Fibroblast of upper back skin (primary cell): ENCODE measurements at regions not wholly inside any gene's neighbourhood (a gene's known extent, or its start where the extent isn't known, plus 50 kb on each side); places are given as distances from the start of the nearest gene placed in this dataset.
"Not testable (repeated sequence)": the region's sequence is repeated elsewhere in the genome, so short reads cannot be mapped to it uniquely, and the experiment has no call there.

Source experiments
- DNase-seq: peaks from one replicate; pipeline ENCODE4 v3.0.0-alpha.2; 2013

DNA sequence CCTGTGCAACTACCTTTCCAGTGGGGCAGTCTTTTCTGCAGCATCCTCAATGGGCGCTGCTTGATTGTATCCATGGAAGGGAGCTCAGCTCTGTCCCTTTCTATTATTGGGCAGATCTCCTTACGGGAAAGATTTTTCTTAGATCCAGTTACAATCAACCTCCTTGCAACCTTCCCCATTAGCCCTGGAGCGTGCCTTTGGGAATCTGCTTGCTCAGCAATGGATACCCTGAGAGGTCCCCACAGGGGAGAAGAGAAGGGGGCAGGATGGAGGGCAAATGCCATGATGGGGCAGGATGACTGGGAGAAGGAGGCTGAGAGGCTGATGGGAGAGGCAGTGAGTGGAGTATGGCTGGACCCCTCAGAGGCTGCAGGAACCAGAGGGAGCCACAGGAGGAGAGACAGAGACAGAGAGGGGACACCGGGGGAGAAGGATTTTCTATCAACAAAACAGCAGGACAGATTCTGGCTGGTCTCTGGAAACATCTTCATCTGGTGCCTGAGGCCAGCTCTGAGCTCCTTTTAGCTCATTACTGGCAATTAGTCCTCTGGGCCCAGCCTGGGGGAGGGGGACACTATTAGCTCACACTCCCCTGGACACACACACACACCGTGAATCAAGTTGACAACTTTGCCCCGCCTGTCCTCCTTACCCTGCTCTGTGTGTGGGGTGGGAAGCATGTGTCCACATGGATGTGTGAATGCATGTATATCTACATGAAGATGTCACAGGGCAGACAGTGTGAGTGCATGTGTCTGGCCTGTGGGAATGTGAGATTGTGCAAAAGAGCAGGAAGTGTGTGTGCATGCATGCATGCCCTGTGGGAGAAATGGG lies 80.8 kb upstream of the PAX2 start:
- DNase-seq = no peak

DNA sequence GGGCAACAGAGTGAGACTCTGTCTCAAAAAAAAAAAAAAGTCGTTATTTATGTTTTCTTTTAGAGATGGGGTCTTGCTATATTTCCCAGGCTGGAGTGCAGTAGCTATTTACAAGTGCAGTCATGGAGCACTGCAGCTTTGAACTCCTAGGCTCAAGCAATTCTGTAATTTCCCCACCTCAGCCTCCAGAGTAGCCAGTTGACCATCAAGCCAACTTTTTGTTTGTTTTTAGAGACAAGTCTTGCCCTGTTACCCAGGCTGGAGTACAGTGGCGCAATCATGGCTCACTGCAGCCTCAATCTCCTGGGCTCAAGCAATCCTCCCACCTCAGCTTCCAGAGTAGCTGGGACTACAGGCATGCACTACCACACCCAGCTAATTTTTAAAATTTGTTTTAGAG lies 78.7 kb upstream of the PAX2 start:
- DNase-seq = not testable (repeated sequence)

DNA sequence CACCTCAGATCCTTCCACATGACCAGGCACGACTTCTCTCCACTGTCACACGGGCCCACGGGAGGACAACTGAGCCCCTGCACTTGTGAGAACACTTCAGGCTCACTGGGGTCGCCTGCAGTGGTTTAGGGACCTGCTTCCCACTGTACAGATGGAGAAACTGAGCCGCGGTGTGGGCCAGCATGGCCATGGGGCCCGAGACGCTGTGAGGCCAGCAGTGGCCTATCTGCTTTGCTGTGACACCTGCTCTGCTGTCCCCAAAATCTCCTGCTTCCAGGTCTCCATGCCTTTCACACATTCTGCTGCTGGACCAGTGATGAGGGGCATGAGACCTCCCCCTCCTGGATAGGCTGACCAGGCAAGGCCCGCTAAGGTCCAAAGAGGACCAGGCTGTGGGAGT lies 75.8 kb upstream of the PAX2 start:
- DNase-seq = no peak

DNA sequence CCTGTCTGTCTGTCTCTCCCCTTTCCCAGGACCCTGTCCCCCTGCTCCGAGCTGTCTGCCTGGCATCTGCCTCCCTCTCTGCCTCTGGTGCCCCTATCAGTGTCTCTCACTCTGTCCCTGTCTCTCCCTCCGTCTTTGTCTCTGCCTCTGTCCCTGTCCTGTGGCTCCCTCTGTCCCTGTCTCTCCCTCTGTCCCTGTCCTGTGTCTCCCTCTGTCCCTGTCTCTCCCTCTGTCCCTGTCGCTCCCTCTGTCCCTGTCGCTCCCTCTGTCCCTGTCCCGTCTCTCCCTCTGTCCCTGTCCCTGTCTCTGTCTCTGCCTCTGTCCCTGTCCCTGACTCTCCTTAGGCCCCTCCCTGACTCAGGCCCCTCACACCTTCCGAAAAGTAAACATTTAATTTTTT lies 75.0 kb upstream of the PAX2 start:
- DNase-seq = no peak

DNA sequence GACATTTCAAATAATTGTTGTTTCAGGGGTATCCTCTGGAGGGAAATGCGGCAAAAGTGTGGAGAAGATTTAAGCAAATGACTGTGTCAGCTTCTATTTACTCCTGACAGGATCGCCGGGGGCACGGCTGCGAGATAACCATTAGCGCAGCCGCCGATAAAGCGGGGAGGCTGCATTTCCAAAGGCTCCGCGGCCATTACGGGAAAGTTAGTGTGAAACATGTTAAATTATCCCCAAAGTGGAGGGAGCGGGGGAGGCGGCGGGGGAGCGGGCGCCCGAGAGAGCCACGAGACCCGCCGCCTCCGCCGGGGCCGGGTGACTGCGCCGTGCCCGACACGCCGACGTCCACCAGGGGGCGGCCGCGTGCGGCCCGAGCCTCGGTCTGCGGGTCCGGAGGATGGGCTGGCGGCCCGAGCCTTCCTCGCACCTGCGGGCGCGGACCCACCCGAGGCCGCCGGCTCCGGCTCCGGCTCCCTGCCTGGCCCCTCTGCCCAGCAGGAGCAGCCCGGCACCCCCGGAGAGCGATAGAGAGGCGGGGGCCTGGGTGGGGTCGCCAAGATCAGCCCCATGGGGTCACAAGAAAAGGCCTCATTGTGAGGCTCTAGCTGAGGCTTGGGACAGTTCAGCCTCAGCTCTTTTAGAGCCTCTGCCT lies 74.4 kb upstream of the PAX2 start:
- no peak for DNase-seq

DNA sequence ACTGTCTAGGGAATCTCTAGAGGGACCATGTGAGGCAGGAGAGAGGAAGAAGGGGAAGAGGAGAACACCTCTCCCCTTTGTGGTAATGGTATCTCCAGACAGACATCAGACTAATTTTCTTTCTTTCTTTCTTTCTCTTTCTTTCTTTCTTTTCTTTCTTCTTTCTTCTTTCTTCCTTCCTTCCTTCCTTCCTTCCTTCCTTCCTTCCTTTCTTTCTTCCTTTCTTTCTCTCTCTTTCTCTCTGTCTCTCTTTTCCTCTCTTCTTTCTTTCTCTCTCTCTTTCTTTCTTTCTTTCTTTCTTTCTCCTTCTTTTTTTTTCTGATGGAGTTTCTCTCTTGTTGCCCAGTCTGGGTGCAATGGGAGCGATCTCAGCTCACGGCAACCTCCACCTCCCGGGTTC lies 73.2 kb upstream of the PAX2 start:
- DNase-seq = no peak

DNA sequence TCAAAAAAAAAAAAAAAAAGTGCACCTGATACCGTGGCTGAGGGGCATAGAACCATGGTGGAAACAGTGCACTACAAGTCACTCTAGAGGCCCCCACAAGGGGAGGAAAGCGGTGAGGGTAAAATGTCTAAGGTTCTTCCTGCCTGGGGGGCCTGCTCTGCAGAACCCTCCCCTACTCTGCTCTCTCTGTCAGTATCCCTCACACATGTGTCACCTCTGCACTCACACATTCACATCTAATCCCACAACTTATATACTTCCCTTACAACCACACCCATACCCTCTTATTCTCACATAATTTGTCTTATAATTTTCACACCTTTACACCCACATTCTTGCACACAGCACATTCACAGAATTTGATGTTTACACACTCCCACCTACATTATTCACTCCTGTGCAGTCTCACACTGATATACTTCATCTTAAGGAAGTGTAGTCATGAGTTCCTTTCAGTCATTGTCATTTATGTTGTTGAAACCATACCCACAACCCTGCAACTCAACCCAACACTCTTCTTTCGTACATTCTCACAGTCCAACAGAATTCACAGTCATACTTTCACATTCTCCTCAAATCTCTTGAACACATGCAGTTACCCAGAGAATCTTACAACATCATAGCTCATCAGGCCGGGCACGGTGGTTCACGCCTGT lies 68.0 kb upstream of the PAX2 start:
- DNase-seq = no peak

DNA sequence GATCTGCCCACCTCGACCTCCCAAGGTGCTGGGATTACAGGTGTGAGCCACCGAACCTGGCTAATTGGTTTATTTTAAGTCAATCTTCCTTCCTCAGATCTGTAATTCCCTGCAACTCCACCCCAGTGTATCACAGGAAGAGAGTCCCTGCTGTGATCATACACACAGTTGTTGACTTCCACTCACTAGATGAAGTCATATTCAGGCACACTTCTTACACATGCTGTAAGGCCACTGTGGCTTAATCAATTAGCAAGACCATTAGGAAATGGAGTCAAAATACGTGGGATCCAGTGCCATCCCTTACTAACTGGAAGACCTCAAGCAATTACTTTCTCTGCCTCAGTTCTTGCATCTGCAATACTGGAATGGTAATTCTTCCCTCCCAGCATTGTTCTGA lies 66.1 kb upstream of the PAX2 start:
- no peak for DNase-seq

DNA sequence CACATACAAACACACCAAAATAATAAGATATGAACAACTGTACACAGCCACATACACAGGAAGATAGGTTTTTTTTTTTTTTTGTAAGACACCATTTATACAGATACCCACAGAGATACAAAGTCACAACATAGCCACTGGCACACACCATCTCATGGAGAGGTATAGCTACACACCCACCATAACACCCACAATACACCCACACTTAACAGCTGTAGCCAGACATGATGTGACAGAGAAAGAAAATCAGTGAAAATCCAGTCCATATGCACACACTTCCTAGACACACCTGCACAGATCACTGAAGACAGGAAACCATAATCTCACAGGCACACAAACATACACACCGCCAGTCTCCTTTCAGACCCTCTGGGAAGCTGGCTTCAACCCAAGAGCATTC lies 62.4 kb upstream of the PAX2 start:
- DNase-seq = no peak

DNA sequence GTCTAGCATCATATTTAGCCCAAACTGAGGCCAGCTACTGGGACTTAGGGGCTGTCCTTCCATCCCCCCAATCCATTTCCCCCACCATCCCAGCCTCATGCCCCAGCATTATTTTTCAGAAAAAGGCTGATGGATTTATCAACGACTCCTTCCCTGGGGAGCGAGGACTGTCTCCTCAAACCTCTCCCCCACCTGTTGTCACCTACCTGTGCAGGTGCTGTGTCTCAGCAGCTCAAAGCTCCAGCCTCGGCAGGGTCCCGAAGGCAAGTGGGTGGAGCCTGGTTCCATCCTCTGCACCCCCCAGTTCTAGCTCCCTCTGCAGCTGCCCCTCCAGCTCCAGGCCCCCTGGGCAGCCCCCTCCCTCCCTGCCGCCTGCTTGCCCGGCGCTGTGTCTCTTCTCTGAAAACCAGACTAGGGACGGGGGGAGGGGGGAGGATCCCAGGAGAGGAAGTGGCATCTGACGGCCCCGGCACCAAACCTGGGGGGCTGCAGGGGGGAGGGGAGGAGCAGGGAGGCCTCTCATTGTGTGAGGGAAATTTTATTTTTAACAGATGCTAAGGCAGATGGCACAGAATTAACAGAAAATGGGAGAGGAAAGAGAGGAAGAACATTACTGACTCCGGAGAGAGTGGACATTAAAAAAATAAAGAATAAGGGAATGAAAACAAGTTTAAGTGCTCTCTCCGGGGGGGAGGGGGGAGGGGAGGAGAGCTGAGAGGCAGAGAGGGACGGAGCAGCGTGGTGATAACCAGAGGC lies 61.7 kb upstream of the PAX2 start:
- DNase-seq = no peak

DNA sequence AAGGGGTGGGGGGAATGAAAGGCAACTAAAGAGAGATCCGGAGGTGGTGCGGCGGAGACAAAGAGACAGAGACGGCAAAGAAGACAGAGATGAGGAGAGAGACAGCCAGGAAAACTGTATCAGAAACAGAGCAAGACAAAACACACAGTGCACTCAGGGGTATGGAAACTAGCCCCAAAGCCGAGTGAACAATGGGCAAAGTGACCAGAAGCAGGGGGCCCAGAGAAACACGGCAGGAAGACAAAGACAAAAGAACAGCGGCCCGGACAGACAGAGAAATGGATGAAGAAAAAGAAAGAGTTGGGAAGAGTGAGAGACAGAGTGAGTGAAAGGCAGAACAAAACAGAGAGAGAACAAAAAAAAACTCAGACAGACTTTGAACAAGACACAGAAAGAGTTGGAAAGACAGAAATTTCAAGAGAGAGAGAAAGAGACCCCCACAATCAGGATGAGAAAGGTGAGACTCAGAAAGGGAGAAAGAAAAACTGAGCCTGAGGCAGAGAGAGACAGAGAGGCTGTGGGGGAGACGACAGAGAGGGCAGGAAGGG lies 60.6 kb upstream of the PAX2 start:
- DNase-seq = no peak

DNA sequence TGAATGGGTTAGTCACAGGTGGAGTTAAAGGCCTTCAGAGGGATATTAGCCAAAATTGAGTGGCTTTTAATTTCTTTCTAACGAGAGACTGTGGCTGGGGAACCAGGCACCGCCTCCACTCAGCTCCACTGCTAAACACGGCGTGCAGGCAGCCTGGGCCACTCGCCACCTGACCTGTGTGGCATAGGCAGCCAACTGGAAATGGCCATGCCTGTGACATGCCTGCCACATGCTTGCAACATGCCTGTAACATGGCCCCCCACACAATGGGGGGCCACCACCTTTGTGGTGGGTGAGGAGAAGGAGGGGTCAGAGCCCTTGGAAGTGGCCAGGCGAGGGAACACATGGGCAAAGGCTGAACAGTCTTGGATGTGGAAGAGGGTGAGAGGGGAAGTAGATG lies 60.1 kb upstream of the PAX2 start:
- no peak for DNase-seq

DNA sequence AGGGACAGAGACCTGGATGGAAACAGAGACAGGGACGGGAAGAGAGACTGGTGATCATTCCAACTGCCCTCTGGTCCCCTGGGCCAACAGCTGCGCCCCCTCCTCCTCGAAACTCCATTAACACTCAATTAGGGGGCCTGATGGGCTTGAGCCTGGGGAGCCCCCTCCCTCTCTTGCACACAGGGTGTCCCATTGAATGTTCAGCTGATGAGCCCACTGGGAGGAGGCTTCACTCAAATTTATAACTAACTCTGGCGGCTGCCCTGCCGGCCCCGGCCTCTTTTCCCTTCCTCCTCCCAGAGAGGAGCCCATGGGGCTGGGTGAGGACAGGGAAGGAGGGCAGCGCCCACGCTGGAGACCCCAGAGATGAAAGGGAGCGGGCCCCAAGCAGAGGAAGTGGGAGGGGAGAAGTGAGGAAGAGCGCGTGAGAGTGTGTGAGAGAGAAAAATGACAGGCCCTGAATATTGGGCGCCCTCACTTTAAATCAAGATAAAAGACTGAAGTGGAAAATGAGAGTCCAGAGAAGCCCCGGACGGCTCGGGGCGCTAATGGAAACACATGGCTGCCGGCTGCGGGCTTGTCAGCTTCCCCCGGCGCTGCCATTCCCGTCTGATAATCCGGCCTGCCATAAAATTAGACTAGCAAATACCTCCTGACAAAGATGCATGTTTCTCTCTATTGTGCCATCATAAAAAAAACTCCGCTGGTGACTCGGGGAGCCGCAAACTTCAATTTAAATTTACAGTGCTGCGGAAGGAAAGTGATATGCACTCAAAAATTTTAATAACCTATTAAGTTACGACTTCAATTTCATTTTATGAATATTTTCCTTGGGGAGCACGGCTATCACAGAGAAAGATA lies 58.0 kb upstream of the PAX2 start:
- DNase-seq = no peak

DNA sequence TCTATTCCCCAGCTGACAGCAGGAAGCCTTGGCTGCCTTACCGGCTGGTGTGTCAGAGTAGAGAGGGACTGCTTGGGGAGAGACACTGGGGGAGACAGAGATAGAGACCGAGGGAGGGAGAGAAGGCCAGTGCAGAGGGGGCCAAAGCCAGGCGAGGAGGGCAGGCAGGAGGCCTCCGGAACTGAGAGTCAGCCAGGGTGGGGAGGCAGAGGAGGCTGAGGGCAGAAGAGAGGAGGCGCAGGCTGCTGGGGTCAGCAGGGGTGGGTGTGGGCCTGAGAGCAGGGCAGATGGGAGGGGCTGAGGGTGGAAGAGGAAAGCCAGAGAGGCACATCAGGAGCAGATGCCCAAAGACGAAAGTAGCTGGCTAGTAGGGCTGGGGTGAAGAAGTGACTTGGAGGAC lies 57.2 kb upstream of the PAX2 start:
- no peak for DNase-seq

DNA sequence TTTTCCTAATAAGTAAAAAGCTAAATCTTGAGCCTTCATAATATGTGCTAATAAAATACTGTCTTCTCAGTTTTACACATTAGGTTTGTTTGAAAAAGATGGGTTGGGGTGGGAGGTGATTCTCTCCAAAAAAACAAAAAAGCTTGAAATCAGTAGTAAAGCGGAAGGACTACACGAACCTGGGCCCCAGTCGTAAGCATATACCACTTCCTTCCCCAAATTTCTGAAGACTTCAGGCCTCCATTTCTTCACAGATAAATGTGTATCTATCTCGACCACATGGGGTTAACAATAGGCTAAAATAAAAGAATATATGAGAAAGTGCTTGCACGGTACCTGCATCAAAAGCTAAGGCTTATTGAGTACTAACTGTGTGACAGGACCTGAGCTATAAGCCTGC lies 51.6 kb upstream of the PAX2 start:
- no peak for DNase-seq
